ENCODE measurements at regions not wholly inside any gene's neighbourhood (a gene's known extent, or its start where the extent isn't known, plus 50 kb on each side); places are given as distances from the start of the nearest gene placed in this dataset.

DNA sequence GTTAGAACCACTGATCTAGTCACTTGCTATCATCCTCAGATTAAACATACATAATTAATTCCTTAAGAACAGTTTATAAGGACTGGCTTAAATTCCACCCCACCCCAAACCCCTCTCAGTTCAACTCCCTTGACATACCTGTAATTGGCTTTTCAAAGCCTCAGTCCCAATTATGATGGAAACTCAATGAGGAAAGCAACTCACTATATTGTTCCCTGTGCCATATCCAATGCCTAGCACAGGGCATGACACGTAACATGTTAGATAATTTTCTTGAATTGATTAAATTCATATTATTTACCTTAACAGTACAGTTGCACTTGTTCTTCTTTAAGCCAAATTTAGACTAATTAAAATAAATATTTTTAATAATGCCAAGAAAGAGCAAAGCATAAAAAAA, 465.1 kb upstream of the CHAC2 start:
- H4K20me1 ChIP-seq (ENCODE audit: insufficient read depth, low read length), result no peaks in the 10 kb centered on the region
- no peak overlapping the region for H3K4me2 ChIP-seq (ENCODE audit: low read depth, low read length)
- H3K79me2 ChIP-seq (ENCODE audit: low read length), result no peaks in the 10 kb centered on the region
- no peak overlapping the region for H3K9ac ChIP-seq (ENCODE audit: low read length)
- no peaks in the 10 kb centered on the region for H3F3A ChIP-seq (ENCODE audit: insufficient read depth, low read length)
- H3K27me3 ChIP-seq (replicated peaks; ENCODE audit: insufficient read depth, low read length), result no peaks in the 10 kb centered on the region
- H2AFZ ChIP-seq (ENCODE audit: low read length), result no peak overlapping the region
- H3K9me2 ChIP-seq (replicated peaks; ENCODE audit: insufficient read depth, low read length), result no peaks in the 10 kb centered on the region
- H3K36me3 ChIP-seq (replicated peaks; ENCODE audit: insufficient read depth, low read length), result no peaks in the 10 kb centered on the region
- no peak overlapping the region for H3K4me3 ChIP-seq (ENCODE audit: low read length)
- TF ChIP-seq EZH2phosphoT487 (IDR thresholded peaks at IDR 0.05; ENCODE audit: low read length), result no peak
- TF ChIP-seq EZH2 (optimal IDR thresholded peaks at IDR 0.05; ENCODE audit: low read depth, low read length), result no peak
- TF ChIP-seq, protein P1, sequence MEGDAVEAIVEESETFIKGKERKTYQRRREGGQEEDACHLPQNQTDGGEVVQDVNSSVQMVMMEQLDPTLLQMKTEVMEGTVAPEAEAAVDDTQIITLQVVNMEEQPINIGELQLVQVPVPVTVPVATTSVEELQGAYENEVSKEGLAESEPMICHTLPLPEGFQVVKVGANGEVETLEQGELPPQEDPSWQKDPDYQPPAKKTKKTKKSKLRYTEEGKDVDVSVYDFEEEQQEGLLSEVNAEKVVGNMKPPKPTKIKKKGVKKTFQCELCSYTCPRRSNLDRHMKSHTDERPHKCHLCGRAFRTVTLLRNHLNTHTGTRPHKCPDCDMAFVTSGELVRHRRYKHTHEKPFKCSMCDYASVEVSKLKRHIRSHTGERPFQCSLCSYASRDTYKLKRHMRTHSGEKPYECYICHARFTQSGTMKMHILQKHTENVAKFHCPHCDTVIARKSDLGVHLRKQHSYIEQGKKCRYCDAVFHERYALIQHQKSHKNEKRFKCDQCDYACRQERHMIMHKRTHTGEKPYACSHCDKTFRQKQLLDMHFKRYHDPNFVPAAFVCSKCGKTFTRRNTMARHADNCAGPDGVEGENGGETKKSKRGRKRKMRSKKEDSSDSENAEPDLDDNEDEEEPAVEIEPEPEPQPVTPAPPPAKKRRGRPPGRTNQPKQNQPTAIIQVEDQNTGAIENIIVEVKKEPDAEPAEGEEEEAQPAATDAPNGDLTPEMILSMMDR (IDR thresholded peaks at IDR 0.05; ENCODE audit: low read length), result no peak
- no peaks in the 10 kb centered on the region for H3K9me3 ChIP-seq (replicated peaks; ENCODE audit: insufficient read depth, low read length)
- H3K27ac ChIP-seq (ENCODE audit: low read length), result no peak overlapping the region
- DNase-seq, result no peak
- no peaks in the 10 kb centered on the region for H3K4me1 ChIP-seq (ENCODE audit: low read length)

DNA sequence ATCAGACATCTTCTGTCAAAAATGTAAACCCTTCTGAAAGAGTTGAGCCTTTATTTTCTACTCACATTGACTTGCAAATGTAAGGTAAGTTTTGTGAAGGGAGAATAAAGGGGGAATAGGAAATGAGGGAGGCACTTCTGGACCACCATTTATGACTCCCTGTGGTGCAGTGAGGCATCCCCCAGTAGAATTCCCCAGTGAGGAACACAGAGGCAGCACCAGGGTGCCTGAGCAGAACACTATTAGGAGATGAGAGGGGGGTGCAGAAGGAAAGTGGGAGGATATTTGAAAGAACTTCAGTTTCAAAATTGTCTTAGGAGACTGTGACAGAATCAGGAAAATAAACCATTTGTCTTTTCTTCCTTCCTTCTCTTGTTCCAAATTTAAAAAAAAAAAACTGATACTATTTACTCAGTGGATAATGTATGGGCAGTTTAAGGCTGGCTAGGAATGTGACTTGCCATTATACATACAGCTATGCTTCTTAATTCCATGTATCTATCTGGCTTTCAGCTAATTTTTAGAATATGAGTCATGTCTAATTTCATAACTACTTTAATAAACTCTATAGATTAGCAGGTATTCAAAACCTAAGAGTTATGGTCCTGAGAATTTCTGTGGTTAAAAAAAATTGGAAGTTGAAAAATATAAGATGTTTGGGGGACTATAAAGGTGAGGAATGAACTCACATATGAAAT, 478.1 kb upstream of the CHAC2 start:
- TF ChIP-seq, protein P1 (IDR thresholded peaks at IDR 0.05; ENCODE audit: low read length), result no peak
- TF ChIP-seq EZH2 (optimal IDR thresholded peaks at IDR 0.05; ENCODE audit: low read depth, low read length) (no peak), EZH2phosphoT487 (IDR thresholded peaks at IDR 0.05; ENCODE audit: low read length) (no peak)

DNA sequence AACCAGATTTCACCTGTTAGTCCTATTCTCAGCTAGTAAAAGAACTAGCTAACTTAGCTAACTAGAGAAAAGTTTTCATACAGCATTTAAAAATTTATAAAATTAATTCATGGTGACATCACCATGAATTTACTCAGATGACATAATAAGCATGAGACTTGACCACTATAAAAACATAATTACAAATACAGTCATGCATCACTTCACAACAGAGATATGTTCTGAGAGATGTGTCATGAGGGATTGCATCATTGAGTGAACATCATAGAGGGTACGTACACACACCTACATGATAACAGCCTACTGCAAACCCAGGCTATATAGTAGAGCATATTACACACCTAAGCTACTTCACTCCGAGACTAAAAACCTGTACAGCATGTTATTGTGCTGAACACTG, 481.3 kb upstream of the CHAC2 start:
- H2AFZ ChIP-seq (ENCODE audit: low read length), result no peak overlapping the region
- H3K9ac ChIP-seq (ENCODE audit: low read length), result no peak overlapping the region
- no peak for TF ChIP-seq EZH2phosphoT487 (IDR thresholded peaks at IDR 0.05; ENCODE audit: low read length)
- H3K4me1 ChIP-seq (ENCODE audit: low read length), result no peaks in the 10 kb centered on the region
- H3F3A ChIP-seq (ENCODE audit: insufficient read depth, low read length), result no peaks in the 10 kb centered on the region
- no peak overlapping the region for H3K4me3 ChIP-seq (ENCODE audit: low read length)
- H3K27me3 ChIP-seq (replicated peaks; ENCODE audit: insufficient read depth, low read length), result no peaks in the 10 kb centered on the region
- H3K79me2 ChIP-seq (ENCODE audit: low read length), result no peaks in the 10 kb centered on the region
- no peaks in the 10 kb centered on the region for H3K36me3 ChIP-seq (replicated peaks; ENCODE audit: insufficient read depth, low read length)
- H3K27ac ChIP-seq (ENCODE audit: low read length), result no peak overlapping the region
- no peaks in the 10 kb centered on the region for H3K9me3 ChIP-seq (replicated peaks; ENCODE audit: insufficient read depth, low read length)
- H3K9me2 ChIP-seq (replicated peaks; ENCODE audit: insufficient read depth, low read length), result no peaks in the 10 kb centered on the region
- no peaks in the 10 kb centered on the region for H4K20me1 ChIP-seq (ENCODE audit: insufficient read depth, low read length)
- no peak overlapping the region for H3K4me2 ChIP-seq (ENCODE audit: low read depth, low read length)
- no peak for DNase-seq

More for the DNA sequence above, 478.1 kb upstream of the CHAC2 start:
- no peak overlapping the region for H3K4me3 ChIP-seq (ENCODE audit: low read length)
- no peak overlapping the region for H3K9ac ChIP-seq (ENCODE audit: low read length)
- H3K4me1 ChIP-seq (ENCODE audit: low read length), result no peaks in the 10 kb centered on the region
- no peaks in the 10 kb centered on the region for H3K36me3 ChIP-seq (replicated peaks; ENCODE audit: insufficient read depth, low read length)
- no peak overlapping the region for H3K4me2 ChIP-seq (ENCODE audit: low read depth, low read length)
- H2AFZ ChIP-seq (ENCODE audit: low read length), result no peak overlapping the region
- H3K27me3 ChIP-seq (replicated peaks; ENCODE audit: insufficient read depth, low read length), result no peaks in the 10 kb centered on the region
- no peaks in the 10 kb centered on the region for H4K20me1 ChIP-seq (ENCODE audit: insufficient read depth, low read length)
- no peak overlapping the region for H3K27ac ChIP-seq (ENCODE audit: low read length)
- no peaks in the 10 kb centered on the region for H3K79me2 ChIP-seq (ENCODE audit: low read length)
- H3F3A ChIP-seq (ENCODE audit: insufficient read depth, low read length), result no peaks in the 10 kb centered on the region
- no peak for DNase-seq
- no peaks in the 10 kb centered on the region for H3K9me2 ChIP-seq (replicated peaks; ENCODE audit: insufficient read depth, low read length)
- H3K9me3 ChIP-seq (replicated peaks; ENCODE audit: insufficient read depth, low read length), result no peaks in the 10 kb centered on the region

DNA sequence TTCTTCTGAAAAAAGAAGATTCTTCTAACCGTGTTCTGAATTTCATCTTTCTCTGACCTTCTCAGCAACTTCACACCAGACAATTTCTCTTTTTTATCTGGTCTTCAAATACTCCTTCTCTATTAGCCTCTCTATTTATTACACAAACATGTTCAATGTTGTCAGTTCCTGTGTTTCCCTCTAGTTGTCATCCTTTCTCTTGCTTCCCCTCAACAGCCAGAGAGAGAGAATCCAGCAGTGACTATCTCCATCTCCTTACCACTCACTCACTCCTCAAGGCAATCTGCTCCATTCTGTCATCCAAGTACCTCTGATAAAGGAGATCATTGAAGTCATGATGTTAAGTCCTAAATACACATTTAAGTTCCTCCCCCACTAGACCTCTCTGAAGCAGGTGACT, 491.9 kb upstream of the CHAC2 start:
- no peak overlapping the region for H2AFZ ChIP-seq (ENCODE audit: low read length)
- no peak overlapping the region for H3K4me3 ChIP-seq (ENCODE audit: low read length)
- no peaks in the 10 kb centered on the region for H3K36me3 ChIP-seq (replicated peaks; ENCODE audit: insufficient read depth, low read length)
- no peaks in the 10 kb centered on the region for H3F3A ChIP-seq (ENCODE audit: insufficient read depth, low read length)
- no peaks in the 10 kb centered on the region for H3K9me2 ChIP-seq (replicated peaks; ENCODE audit: insufficient read depth, low read length)
- no peaks in the 10 kb centered on the region for H3K9me3 ChIP-seq (replicated peaks; ENCODE audit: insufficient read depth, low read length)
- no peaks in the 10 kb centered on the region for H4K20me1 ChIP-seq (ENCODE audit: insufficient read depth, low read length)
- H3K4me2 ChIP-seq (ENCODE audit: low read depth, low read length), result no peak overlapping the region
- no peak for DNase-seq
- no peak overlapping the region for H3K27ac ChIP-seq (ENCODE audit: low read length)
- H3K9ac ChIP-seq (ENCODE audit: low read length), result no peak overlapping the region
- no peaks in the 10 kb centered on the region for H3K79me2 ChIP-seq (ENCODE audit: low read length)
- no peak for TF ChIP-seq EZH2 (optimal IDR thresholded peaks at IDR 0.05; ENCODE audit: low read depth, low read length)
- H3K27me3 ChIP-seq (replicated peaks; ENCODE audit: insufficient read depth, low read length), result no peaks in the 10 kb centered on the region
- H3K4me1 ChIP-seq (ENCODE audit: low read length), result no peaks in the 10 kb centered on the region
